Stimulated activated CD8-positive, alpha-beta memory T cell treated with anti-CD3 and anti-CD28 coated beads, Interleukin-7, amount 100 ng/mL, for 1 hour (primary cell): ENCODE measurements at regions not wholly inside any gene's neighbourhood (a gene's known extent, or its start where the extent isn't known, plus 50 kb on each side); places are given as distances from the start of the nearest gene placed in this dataset.

ENCODE experiments used
- DNase-seq, 2 donors: peaks; one replicate each; pipeline ENCODE4 v3.0.0-alpha.2; 2020; ENCODE audit warnings: low read depth in 2 of 2

GRCh38 chr10:21209495-21209894 is 312.4 kb upstream of the NEBL start:
- no peak for DNase-seq

- DNase-seq = no peak
Measured at GRCh38 chr10:21208666-21209316, 311.7 kb upstream of the NEBL start.

GRCh38 chr10:21207852-21208646 is 310.9 kb upstream of the NEBL start:
- no peak for DNase-seq

- no peak for DNase-seq
Measured at GRCh38 chr10:21205328-21205727, 308.2 kb upstream of the NEBL start.

GRCh38 chr10:21203473-21204107 is 306.5 kb upstream of the NEBL start:
- no peak for DNase-seq

GRCh38 chr10:21202776-21203462 is 305.8 kb upstream of the NEBL start:
- DNase-seq = no peak

- no peak for DNase-seq
Measured at GRCh38 chr10:21199501-21199900, 302.4 kb upstream of the NEBL start.

GRCh38 chr10:21197838-21198237 is 300.7 kb upstream of the NEBL start:
- DNase-seq = no peak

- DNase-seq = no peak
Measured at GRCh38 chr10:21196822-21197395, 299.8 kb upstream of the NEBL start.

GRCh38 chr10:21195252-21195651 is 298.1 kb upstream of the NEBL start:
- DNase-seq = no peak

GRCh38 chr10:21194510-21194993 is 297.4 kb upstream of the NEBL start:
- DNase-seq = no peak

GRCh38 chr10:21193196-21193595 is 296.1 kb upstream of the NEBL start:
- DNase-seq = no peak

GRCh38 chr10:21191512-21191911 is 294.4 kb upstream of the NEBL start:
- DNase-seq = no peak

- DNase-seq = no peak
Measured at GRCh38 chr10:21184984-21185383, 287.9 kb upstream of the NEBL start.

- no peak for DNase-seq
Measured at GRCh38 chr10:21184216-21184615, 287.1 kb upstream of the NEBL start.

GRCh38 chr10:21183025-21183424 is 285.9 kb upstream of the NEBL start:
- DNase-seq = no peak

GRCh38 chr10:21181451-21181850 is 284.3 kb upstream of the NEBL start:
- no peak for DNase-seq

- no peak for DNase-seq
Measured at GRCh38 chr10:21180604-21181003, 283.5 kb upstream of the NEBL start.

GRCh38 chr10:21176934-21177480 is 279.9 kb upstream of the NEBL start:
- DNase-seq = no peak

GRCh38 chr10:21175797-21176196 is 278.7 kb upstream of the NEBL start:
- DNase-seq = no peak

GRCh38 chr10:21174715-21175495 is 277.8 kb upstream of the NEBL start:
- no peak for DNase-seq
